ENCODE measurements at regions not wholly inside any gene's neighbourhood (a gene's known extent, or its start where the extent isn't known, plus 50 kb on each side); places are given as distances from the start of the nearest gene placed in this dataset.

GRCh38 chr11:113593698-113594308, 112.3 kb downstream of the TMPRSS5 start:
- intact Hi-C loops (cut with DNase I; ENCODE audit: low total_unique reads), result no loop called here
- TF ChIP-seq CTCF (IDR thresholded peaks at IDR 0.05) (no peak), POLR2A (IDR thresholded peaks at IDR 0.05) (no peak)
- Histone ChIP-seq H3K4me3 (no peak overlapping the region), H3K9me3 (no peaks in the 10 kb centered on the region), H3K4me1 (no peaks in the 10 kb centered on the region), H3K27ac (no peak overlapping the region), H3K27me3 (no peaks in the 10 kb centered on the region), H3K36me3 (ENCODE audit: low read depth, missing control alignments) (no peaks in the 10 kb centered on the region)
- 69 to 77% methylated on average over 6 of the region's 6 CpGs for WGBS, 2 donors
- no peak for DNase-seq

- WGBS, 2 donors, result 56 to 67% methylated on average over 2 to 3 of the region's 3 CpGs
- Histone ChIP-seq H3K36me3 (ENCODE audit: low read depth, missing control alignments) (no peaks in the 10 kb centered on the region), H3K27me3 (no peaks in the 10 kb centered on the region), H3K27ac (no peak overlapping the region), H3K4me3 (no peak overlapping the region), H3K4me1 (no peaks in the 10 kb centered on the region), H3K9me3 (no peaks in the 10 kb centered on the region)
- no peak for TF ChIP-seq POLR2A (IDR thresholded peaks at IDR 0.05)
- TF ChIP-seq CTCF (IDR thresholded peaks at IDR 0.05), result no peak
- intact Hi-C loops (cut with DNase I; ENCODE audit: low total_unique reads), result no loop called here
- DNase-seq, result no peak
Measured at GRCh38 chr11:113591117-113591516, 115.0 kb downstream of the TMPRSS5 start.

GRCh38 chr11:113587308-113587739, 112.1 kb upstream of the DRD2 start:
- intact Hi-C loops (cut with DNase I; ENCODE audit: low total_unique reads), result no loop called here

GRCh38 chr11:113584371-113584770, 109.2 kb upstream of the DRD2 start:
- H3K36me3 ChIP-seq (ENCODE audit: low read depth, missing control alignments), result no peaks in the 10 kb centered on the region
- no peak overlapping the region for H3K27ac ChIP-seq
- no peaks in the 10 kb centered on the region for H3K9me3 ChIP-seq
- DNase-seq, result no peak
- H3K4me1 ChIP-seq, result no peaks in the 10 kb centered on the region
- H3K4me3 ChIP-seq, result no peak overlapping the region
- 90 to 98% methylated on average over 2 to 6 of the region's 6 CpGs for WGBS, 2 donors
- no peaks in the 10 kb centered on the region for H3K27me3 ChIP-seq
- no peak for TF ChIP-seq POLR2A (IDR thresholded peaks at IDR 0.05)
- no peak for TF ChIP-seq CTCF (IDR thresholded peaks at IDR 0.05)
- intact Hi-C loops (cut with DNase I; ENCODE audit: low total_unique reads), result no loop called here

More at GRCh38 chr11:113587308-113587739, 112.1 kb upstream of the DRD2 start:
- Histone ChIP-seq H3K4me1 (no peaks in the 10 kb centered on the region), H3K4me3 (no peak overlapping the region), H3K36me3 (ENCODE audit: low read depth, missing control alignments) (no peaks in the 10 kb centered on the region), H3K27me3 (no peaks in the 10 kb centered on the region), H3K27ac (no peak overlapping the region), H3K9me3 (no peaks in the 10 kb centered on the region)
- no peak for TF ChIP-seq CTCF (IDR thresholded peaks at IDR 0.05)
- TF ChIP-seq POLR2A (IDR thresholded peaks at IDR 0.05), result no peak
- no peak for DNase-seq
- WGBS, 2 donors, result 87 to 93% methylated on average over 4 of the region's 4 CpGs

- H3K4me3 ChIP-seq, result no peak overlapping the region
- H3K27ac ChIP-seq, result no peak overlapping the region
- H3K9me3 ChIP-seq, result no peaks in the 10 kb centered on the region
- no peak for TF ChIP-seq CTCF (IDR thresholded peaks at IDR 0.05)
- no peak for TF ChIP-seq POLR2A (IDR thresholded peaks at IDR 0.05)
- 71 to 88% methylated on average over 3 of the region's 3 CpGs for WGBS, 2 donors
- no peaks in the 10 kb centered on the region for H3K36me3 ChIP-seq (ENCODE audit: low read depth, missing control alignments)
- DNase-seq, result no peak
- H3K4me1 ChIP-seq, result no peaks in the 10 kb centered on the region
- H3K27me3 ChIP-seq, result no peaks in the 10 kb centered on the region
- intact Hi-C loops (cut with DNase I; ENCODE audit: low total_unique reads), result no loop called here
Measured at GRCh38 chr11:113581713-113582112, 106.5 kb upstream of the DRD2 start.
